ENCODE measurements at regions not wholly inside any gene's neighbourhood (a gene's known extent, or its start where the extent isn't known, plus 50 kb on each side); places are given as distances from the start of the nearest gene placed in this dataset.

- TF ChIP-seq ZNF174 (tag by site-specific recombination; IDR thresholded peaks at IDR 0.05), result no peak
- TF ChIP-seq CTCF (tag by site-specific recombination; IDR thresholded peaks at IDR 0.05), result no peak
- TF ChIP-seq YY1 (tag by site-specific recombination; IDR thresholded peaks at IDR 0.05), result no peak
- TF ChIP-seq ZNF140 (tag by site-specific recombination; IDR thresholded peaks at IDR 0.05), result no peak
- TF ChIP-seq RBAK (tag by site-specific recombination; IDR thresholded peaks at IDR 0.05), result no peak
- TF ChIP-seq ZNF112 (tag by site-specific recombination; IDR thresholded peaks at IDR 0.05), result no peak
- no peak for TF ChIP-seq ZNF114 (tag by site-specific recombination; IDR thresholded peaks at IDR 0.05)
- no peak for TF ChIP-seq ATF2 (tag by site-specific recombination; IDR thresholded peaks at IDR 0.05; ENCODE audit: low read depth)
- no peak for TF ChIP-seq ZBTB49 (tag by site-specific recombination; IDR thresholded peaks at IDR 0.05; ENCODE audit: low read depth)
- TF ChIP-seq ZNF416 (tag by site-specific recombination; IDR thresholded peaks at IDR 0.05), result no peak
- TF ChIP-seq ZNF138 (tag by site-specific recombination; IDR thresholded peaks at IDR 0.05; ENCODE audit: borderline replicate concordance), result no peak
- no peak for TF ChIP-seq ZNF2 (tag by site-specific recombination; IDR thresholded peaks at IDR 0.05)
- no peak for TF ChIP-seq ZNF645 (tag by site-specific recombination; IDR thresholded peaks at IDR 0.05)
Observed at GRCh38 chr11:111179184-111179910, 66.2 kb upstream of the POU2AF2 start.
